Neural progenitor cell (in vitro differentiated cells): ENCODE measurements at regions not wholly inside any gene's neighbourhood (a gene's known extent, or its start where the extent isn't known, plus 50 kb on each side); places are given as distances from the start of the nearest gene placed in this dataset.

Experiments
- EZH2 ChIP-seq: fragments of 200-600 bp; sonication (generic); IDR thresholded peaks from 2 replicates; pipeline ENCODE4 v1.6.1; 2017; ENCODE audit warnings: antibody characterized with exemption, mild to moderate bottlenecking, moderate library complexity
- TF ChIP-seq, protein P1 (sequence below): fragments of 200-600 bp; sonication (generic); IDR thresholded peaks from 2 replicates; pipeline ENCODE4 v1.5.1; 2017; ENCODE audit warnings: antibody characterized with exemption, mild to moderate bottlenecking

DNA sequence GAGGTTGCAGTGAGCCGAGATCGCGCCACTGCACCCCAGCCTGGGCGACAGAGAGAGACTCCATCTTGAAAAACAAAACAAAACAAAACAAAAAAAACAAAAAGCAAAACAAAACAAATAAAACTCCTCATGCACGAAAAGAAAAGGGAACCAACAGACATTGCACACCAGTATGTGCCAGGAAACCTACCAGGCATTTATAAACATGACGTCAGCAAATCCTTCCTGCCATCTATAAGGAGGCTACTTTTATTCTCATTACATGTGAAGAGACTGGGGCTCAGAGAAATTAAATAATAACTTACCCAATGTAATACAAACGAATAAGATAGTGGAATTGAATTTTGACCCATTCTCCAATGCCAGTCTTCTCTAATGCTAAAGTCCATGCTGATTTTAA, 197.2 kb downstream of the NUFIP1 start:
- no peak for TF ChIP-seq EZH2
- TF ChIP-seq, protein P1, sequence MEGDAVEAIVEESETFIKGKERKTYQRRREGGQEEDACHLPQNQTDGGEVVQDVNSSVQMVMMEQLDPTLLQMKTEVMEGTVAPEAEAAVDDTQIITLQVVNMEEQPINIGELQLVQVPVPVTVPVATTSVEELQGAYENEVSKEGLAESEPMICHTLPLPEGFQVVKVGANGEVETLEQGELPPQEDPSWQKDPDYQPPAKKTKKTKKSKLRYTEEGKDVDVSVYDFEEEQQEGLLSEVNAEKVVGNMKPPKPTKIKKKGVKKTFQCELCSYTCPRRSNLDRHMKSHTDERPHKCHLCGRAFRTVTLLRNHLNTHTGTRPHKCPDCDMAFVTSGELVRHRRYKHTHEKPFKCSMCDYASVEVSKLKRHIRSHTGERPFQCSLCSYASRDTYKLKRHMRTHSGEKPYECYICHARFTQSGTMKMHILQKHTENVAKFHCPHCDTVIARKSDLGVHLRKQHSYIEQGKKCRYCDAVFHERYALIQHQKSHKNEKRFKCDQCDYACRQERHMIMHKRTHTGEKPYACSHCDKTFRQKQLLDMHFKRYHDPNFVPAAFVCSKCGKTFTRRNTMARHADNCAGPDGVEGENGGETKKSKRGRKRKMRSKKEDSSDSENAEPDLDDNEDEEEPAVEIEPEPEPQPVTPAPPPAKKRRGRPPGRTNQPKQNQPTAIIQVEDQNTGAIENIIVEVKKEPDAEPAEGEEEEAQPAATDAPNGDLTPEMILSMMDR, result no peak
